NCI-H524 treated with DMSO at 0.1 percent for 48 hours (cell line): ENCODE measurements at regions not wholly inside any gene's neighbourhood (a gene's known extent, or its start where the extent isn't known, plus 50 kb on each side); places are given as distances from the start of the nearest gene placed in this dataset.

Source experiments
- DNase-seq: peaks from one replicate; lab custom pipeline; 2025; lab: John Stamatoyannopoulos, UW

DNA sequence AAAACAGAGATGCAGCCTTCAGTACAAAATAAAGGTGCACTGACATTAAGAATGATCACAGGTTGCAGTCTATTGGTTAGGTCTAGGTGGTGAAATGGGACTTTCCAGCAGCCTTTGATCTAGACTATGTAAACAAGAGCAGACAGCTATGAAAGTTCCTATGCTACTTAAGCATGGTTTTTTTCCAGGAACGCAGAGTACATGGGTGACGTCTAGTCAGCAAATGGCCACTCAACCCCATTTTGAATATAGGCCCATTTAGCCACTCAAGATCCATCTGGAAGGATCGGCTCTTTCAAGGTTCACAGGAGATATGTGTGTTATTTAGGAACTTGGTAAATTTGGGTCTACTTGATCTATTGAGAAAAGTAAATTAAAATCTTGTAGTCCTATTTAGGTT is 1424.6 kb upstream of the LRRTM3 start:
- no peak for DNase-seq

DNA sequence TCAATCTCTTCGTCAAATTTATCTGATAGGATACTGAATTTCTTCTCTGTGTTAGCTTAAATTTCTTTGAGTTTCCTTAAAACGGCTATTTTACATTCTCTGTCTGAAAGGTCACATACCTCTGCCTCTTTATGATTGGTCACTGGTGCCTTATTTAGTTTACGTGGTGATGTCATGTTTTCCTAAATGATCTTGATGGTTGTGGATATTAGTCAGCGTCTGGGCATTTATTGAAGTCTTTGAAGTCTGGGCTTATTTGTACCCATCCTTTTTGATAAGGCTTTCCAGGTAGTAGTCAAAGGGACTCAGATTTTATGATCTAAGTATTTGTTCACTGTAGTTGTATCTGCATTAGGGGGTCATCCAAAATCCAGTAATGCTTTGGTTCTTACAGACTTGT is 1407.5 kb upstream of the LRRTM3 start:
- DNase-seq, result no peak

DNA sequence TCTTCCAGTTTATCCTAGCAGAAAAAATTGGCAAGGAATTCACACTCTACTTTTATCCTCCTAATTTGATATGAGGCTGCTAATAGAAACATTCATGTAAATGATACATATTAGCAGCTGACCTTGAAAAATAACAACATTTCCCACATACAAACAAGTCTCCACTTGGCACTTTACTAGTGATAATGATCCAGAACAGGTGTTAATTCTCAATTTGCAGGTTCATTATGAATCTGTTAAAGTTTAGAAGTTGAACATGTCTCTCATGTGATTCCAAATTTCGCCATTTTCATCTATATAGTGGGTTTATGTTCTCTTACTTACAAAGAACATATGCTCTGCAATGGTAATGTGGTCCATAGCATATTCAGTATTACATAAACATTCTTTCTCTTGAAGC is 1396.8 kb upstream of the LRRTM3 start:
- no peak for DNase-seq

DNA sequence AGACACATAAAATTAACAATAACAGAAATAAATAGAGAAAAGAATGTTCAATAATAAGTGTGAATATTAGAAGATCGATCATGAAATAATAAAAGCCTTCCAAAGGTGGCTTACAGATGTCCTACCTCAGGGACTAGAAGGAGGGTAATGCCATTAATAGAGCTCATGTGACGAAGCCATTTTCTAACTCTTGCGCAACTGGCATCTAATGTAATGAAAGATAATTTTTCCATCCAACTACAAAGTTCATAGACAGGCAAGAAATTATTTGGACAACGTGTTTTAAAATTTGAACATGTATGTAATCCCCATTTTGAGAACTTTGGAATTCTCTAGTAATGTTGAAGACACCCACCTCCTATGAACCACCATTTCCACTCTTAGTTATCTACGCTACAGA is 1394.3 kb upstream of the LRRTM3 start:
- no peak for DNase-seq

DNA sequence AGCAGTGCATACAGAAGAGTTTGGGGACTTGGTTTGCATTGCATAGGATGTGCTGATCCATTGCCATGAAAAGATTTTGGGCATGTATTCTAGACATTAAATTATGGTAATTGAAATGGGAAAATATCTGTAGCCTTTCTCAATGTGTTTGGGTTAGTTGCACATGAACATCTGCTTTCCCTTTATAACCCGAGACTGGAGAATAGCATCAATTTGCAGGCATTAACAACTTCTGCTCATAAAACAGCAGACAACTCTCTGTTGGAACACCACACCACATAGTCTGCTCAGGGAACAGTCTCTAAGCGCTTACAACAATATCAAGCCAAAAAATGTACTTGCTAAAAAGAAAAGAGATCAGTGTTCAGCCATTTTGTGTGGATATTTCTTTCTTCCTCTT is 1391.1 kb upstream of the LRRTM3 start:
- no peak for DNase-seq

DNA sequence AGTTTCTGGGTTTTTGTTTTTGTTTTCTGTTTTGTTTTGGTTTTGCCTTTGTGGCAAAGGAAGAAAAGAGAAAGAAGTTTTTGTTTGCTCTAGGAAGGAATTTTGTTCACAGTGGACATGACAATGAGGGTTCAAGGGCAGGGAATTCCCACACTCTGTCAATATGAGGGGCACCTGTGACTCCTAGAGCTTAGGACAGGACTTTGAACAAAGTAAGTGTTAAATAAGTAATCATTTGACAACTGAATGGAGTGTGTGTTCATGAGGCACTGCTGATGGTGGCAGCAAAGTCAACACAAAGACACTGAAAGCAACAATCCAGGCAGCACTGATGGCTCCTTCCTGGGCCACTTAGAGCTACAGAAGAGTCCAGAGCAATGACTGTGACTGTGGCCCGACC is 1381.1 kb upstream of the LRRTM3 start:
- no peak for DNase-seq

DNA sequence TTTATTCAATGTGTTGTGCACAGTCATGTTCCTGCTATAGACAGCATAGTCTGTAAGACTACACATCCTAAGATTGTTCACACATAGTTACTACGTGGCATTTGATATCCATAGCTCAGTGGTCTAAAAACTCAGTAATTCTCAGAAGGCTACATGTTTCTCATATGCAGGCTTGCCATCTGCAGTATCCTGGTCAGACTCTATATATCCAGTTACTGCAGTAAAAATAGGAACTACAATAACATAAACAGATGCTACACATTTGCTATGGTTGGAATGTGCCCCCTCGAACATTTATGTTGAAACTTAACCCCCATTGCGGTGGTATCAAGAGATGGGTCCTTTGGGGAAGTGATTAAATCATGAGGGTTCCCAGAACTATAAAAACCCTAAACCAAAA is 1377.8 kb upstream of the LRRTM3 start:
- no peak for DNase-seq

DNA sequence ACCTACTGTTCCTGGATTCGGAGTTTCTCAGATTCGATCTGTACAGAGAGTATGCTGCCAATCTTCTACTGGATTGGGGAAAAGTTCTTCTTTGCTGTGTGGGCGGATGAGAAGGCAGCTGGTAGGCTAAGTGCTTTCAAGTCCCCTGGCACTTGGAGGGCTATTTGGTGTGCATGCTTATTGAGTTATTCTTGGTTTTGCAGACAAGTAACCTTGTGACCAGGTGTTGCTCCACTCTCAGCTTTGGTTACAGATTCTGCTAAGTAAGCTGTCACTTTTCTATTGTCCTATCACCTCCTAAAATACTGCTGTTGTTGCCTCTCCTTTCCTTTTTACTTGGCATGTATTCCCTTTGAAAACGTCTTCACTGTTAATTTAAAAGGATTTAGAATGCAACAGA is 1375.1 kb upstream of the LRRTM3 start:
- no peak for DNase-seq

DNA sequence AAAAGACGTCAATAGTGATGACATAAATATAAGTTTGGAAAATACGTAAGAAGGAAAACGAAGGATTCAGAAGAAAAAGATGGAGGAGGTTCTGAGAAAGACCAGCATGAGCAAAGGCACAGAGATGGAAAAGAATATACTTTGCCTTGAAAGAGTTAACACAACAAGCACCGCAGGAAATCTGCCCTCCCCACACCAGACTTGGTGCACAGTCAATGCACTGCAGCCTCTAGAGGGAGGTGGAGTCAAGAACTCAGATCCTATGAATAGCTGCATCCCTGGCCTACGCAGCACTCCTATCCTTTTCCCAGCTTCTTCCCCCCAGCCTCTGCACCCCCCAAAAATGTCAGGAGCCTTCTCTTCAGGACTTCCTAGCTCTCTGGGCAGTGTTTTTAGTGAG is 1370.6 kb upstream of the LRRTM3 start:
- DNase-seq, result no peak

DNA sequence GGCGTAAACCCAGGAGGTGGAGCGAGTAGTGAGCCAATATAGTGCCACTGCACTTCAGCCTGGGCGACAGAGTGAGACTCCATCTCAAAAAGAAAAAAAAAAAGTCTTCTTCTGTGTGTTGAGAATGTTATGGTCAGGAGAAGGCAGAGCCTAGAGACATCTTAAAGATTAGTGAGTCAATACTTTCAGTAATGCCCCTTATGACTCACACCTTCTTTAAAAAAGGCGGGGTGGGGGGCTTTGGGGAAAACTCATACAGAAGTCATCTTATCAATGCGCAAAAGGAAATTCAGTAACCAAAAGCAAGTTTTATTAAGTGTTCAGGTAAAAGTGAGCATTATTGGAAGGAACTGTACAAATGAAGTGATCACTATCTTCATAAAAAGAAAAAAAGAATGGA is 1369.8 kb upstream of the LRRTM3 start:
- DNase-seq, result no peak

DNA sequence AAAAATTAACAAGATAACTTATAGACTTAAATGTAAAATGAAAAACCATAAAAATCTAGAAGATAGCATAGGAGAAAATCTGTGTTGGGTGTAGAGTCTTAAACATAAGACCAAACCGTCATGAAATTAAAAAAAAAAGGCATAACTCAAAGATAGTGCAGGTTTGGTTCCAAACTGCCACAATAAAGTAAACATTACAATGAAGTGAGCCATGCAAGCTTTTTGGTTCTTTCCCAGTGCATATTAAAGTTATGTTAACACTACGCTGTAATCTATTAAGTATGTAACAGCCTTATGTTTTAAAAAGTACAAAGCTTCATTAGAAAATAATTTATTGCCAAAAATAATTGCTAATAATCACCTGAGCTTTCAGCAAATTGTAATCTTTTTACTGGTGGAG is 1366.5 kb upstream of the LRRTM3 start:
- DNase-seq, result no peak

DNA sequence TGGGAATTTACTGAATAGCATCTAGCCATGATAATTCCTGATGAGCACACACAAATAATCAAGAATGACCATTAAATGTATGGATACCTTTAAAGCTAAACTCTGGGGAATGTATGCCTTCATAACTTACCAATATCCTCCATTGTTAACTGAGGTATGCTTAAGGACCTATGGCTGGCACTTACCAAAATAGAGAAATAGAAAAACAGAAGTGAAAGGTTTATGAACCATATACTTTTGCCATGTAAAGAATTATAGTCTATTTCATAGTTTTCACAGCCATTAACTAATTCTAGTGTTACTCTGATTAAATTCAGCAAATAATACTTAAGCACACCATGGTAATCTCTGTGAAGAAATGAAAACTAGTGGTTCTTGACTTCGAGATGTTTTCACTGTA is 1360.6 kb upstream of the LRRTM3 start:
- DNase-seq, result no peak

DNA sequence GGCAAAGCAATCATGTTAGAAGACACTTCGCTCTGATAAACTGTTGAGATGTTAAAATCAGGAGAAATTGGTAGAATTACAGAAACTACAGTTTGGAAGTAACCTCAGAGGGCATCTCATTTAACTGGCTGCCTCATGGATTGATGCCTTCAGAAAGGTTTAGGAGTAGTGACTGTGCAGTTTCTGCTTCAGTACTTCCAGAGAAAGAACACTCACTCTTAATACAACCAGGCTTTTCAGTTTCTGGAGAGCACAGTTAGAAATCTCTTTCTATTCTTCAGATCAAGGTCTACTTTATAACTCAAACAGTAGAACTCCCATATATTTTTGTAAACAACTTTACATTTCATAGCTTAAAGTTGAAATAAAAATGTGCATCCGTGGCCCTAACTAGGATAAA is 1358.9 kb upstream of the LRRTM3 start:
- no peak for DNase-seq

DNA sequence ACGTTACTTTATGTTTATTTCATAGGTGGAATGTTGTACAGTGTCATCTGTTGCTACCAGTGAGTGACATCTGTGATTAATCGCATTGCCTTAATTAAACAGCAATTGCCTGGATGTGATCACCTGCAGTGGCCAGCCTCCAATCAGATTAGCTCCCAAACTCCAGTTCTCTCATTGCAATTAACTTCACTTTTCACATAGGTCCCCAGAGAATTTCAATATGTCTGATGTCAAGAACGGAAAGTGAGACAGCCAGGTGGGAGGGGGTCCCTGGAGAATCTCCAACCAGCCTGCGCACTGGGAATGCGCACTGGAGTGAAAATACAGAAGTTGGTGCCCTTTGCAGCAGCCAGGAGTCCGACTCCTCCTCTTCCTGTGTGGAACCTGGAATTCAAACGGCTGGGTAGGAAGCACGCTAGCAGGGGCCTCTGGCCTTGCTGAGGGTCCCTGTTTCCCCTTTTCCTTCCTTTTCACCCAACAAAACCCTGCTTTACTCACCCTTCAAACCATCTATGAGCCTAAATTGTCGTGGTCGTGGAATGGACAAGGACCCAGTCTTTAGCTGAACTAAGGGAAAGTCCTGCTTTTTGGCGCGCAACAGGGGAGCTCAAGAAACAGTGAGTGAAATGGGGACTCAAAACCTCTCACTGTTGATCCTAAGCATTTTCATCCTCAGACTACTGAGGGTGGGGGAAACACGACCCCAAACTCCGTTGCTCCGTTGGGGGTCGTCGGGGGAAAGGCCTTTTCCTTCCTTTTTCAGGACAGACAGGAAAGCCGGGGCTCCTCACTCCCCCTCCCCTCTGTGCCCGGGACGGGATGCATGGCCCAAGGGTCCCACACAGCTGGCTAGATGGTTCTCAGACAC is 1355.5 kb upstream of the LRRTM3 start:
- peak; percentile 76 for DNase-seq

DNA sequence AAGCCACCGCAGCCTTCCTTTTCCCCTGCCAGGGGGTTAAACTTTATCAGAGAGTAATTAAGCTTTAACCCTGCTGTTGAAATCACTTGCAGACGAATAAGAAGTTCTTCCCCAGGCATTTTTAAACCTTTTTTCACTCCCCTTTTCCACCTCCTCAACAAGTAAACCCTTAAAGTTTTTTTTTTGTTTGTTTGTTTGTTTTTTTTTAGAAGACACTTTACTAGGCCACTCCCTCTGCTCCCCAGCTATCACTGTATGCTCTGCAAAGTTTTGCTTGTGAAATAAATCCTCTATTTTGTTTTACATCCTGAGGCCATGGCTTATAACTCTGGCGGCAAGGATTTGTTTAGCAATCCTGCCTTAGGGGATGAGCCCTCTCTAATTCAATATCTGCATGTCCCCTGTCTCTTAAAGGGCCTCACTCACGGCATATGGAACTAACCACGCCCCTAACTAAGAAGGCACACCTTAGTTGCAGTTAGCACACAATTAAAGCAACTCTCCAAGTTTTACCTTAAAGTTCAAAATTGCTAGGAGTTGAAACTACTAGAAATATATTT is 1354.7 kb upstream of the LRRTM3 start:
- DNase-seq, result no peak

DNA sequence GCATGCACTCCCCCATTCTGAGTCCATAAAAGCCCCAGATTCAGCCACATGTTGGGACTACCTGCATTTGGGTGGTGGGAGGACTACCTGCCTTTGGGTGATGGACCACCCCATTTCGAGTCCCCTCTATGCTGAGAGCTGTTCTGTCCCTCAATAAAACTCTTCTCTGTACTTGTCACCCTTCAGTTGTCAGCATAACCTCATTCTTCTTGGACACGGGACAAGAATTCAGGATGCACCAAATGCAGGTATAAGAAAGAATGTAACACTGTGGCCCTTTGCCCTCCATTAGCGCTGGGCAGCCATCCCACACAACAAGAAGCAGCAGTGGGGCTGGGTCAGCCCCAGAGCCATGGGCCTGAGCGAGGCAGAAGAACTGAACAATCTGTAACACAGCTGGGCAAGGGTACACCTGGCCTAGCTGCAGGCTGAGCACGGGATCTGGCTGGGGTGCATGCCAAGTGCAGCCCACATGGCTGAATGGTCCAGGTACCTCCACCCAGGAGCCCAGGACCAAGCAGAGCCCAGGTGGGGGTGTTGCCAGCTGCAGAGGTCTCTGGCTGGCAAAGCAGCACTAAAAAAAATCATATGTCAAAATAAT is 1344.3 kb upstream of the LRRTM3 start:
- no peak for DNase-seq

DNA sequence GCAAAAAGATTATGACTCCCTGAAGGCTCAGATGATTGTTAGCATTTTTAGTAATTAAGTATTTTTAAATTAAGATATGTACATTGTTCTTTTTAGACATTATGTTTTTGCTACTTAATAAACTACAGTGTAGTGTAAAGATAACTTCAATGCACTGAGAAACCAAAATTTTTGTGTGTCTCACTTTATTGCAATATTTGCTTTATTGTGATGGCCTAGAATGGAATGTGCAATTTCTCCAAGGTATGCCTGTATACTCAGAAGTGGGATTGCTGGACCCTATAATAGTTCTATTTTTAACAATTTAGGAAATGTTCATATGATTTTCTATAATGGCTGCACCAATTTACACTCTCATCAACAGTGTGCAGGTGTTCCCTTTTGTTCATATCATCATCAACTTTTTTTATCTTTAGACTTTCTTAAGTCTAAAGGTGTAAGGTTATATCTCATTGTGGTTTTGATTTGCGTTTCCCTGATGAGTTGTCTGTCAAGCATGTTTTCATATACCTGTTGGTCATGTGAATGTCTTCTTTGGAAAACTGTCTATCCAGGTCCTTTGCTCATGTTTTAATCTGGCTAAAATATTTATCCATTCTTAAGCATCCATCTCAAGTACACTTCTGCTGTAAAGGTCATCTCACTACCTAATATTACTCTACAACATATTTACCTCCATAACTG is 1323.5 kb upstream of the LRRTM3 start:
- no peak for DNase-seq

DNA sequence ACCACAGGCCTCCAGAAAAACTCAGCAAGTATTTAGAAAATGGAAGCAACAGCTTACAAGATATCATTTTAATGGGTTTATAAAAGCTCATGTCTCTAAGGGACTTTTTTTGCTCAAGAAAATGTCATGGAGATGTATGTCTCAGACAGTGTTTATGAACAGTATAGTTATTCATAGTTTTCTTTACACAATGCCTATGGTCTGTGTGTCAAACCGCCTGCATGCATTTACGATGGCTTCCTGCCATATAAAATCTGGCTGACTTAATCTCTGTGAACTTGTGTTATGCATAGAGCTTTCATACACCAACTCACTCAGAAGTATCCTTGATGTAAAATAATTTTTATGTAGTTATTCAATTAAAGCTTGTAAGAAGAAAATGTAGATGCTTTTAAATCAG is 1314.2 kb upstream of the LRRTM3 start:
- DNase-seq, result no peak

DNA sequence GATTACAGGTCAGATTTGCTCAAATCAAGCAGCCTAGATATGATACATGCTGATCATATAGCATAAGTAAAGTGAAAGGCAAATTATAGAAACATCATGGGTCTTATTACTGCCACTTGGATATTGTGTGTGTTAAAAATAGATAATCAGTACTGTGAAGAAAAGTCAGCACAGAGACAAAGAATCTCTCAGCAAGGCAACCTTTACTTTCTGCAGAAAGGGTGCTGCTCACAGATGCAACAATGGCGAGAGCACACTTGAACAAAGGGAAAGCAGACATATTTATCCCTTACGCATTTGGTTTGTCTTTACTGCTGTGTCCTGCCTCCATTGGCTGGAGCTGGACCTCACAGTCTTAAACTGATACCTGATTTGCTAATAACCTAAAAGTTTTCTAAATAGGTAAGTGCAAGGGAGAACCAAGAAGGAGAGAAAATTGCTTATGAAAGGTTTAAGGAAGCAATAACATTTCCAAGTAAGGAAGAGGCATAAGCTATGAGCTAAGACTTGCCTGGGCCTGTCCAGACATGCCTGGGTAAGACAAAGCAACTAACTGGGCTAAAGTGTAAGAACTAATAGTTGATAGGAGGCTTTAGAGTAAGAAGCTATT is 1310.8 kb upstream of the LRRTM3 start:
- DNase-seq, result no peak

DNA sequence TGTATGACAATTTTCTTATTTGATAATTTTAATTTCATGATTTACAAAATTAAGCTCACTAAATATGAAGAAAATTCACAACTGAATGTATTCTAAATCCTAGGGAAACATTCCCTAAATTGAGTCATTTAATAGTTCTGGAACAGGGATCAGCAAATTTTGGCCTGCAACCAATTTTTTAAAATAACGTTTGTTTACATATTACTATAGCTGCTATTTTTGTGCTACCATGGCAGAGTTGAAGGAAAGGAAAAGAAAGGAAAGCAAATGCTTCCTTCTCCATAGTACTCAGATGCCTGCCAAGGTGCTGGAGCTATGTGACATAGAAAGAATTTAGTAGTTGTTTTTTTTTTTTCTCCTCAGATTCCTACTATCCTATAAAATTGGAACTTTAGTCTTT is 1307.7 kb upstream of the LRRTM3 start:
- no peak for DNase-seq

DNA sequence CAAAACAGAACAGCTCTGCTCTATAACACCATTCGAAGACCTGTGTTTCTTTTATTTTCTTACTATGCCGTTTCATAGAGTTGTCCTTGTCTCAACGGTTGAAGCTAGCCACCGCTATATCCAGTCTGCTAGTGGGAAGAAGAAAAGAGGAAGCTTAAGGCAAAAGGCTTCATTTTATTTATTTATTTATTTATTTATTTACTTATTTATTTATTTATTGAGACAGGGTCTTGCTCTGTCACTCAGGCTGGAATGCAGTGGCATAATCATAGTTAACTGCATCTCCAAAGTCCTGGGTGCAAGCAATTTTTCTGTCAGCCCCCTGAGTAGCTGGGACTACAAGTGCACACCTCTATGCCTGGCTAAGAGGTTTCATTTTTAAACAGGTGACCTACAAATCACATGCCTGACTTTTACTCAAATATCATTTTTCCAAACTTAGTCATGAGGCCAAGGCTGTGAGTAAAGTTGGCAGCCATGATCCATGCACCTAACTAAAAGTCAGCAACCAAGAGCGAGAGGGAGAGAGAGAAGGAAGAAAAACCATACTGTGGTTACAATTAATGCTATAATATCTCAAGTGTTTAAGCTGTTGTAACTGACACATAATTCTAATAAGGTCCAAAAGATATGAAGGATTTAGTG is 1305.3 kb upstream of the LRRTM3 start:
- DNase-seq, result no peak

DNA sequence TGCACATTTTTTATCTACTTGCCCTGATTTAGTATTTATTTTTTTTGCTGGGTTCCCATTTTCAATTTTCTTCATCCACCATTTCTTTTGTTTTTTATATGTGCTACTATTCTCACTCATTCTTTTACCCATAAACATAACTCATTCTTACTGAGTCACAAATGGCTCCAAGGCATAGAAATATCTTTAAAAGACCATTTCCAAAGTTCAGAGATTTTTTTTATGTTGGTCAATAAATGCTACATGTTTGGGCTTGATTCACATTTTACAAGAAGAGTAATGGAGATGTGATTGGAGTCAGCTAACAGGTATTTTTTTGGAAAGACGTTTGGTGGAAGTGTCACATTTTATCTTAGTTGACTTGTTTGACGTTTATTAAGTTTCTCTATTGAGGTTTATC is 1303.2 kb upstream of the LRRTM3 start:
- no peak for DNase-seq
